OCI-LY1 (cell line): ENCODE measurements at regions not wholly inside any gene's neighbourhood (a gene's known extent, or its start where the extent isn't known, plus 50 kb on each side); places are given as distances from the start of the nearest gene placed in this dataset.

Source experiments
- H2AFZ ChIP-seq: fragments of 200-600 bp; sonication (generic), shearing (Covaris generic); 2 replicates; pipeline ENCODE4 v1.6.0; 2014; ENCODE audit warnings: antibody characterized with exemption, mild to moderate bottlenecking, low read length
- H3F3A ChIP-seq: fragments of 200-600 bp; sonication (generic), shearing (Covaris generic); 2 replicates; pipeline ENCODE4 v1.6.0; 2014; ENCODE audit warnings: mild to moderate bottlenecking, antibody characterized with exemption, low read length, moderate library complexity; ENCODE audit not compliant: insufficient read depth
- H3K27ac ChIP-seq: fragments of 200-600 bp; sonication (generic); 2 replicates; pipeline ENCODE4 v1.5.1; 2014; ENCODE audit warnings: low read length, mixed run types, mild to moderate bottlenecking, low read depth; ENCODE audit not compliant: poor library complexity, severe bottlenecking
- H3K27me3 ChIP-seq: fragments of 200-600 bp; sonication (generic); 2 replicates; pipeline ENCODE4 v1.6.0; 2014; ENCODE audit warnings: antibody characterized with exemption, mild to moderate bottlenecking, low read length, moderate library complexity; ENCODE audit not compliant: insufficient read depth
- H3K36me3 ChIP-seq: fragments of 200-600 bp; sonication (generic); 2 replicates; pipeline ENCODE4 v1.6.1; 2014; ENCODE audit warnings: mild to moderate bottlenecking, antibody characterized with exemption, low read length, moderate library complexity, mixed read lengths; ENCODE audit not compliant: insufficient read depth
- H3K4me1 ChIP-seq: fragments of 200-600 bp; sonication (generic); 2 replicates; pipeline ENCODE4 v1.5.1; 2014; ENCODE audit warnings: mild to moderate bottlenecking, low read length, moderate library complexity; ENCODE audit not compliant: insufficient read depth, severe bottlenecking
- H3K4me2 ChIP-seq: fragments of 200-600 bp; sonication (generic), shearing (Covaris generic); 2 replicates; pipeline ENCODE4 v1.6.1; 2014; ENCODE audit warnings: low read length
- H3K4me3 ChIP-seq: fragments of 200-600 bp; sonication (generic); 2 replicates; pipeline ENCODE4 v1.5.1; 2014; ENCODE audit warnings: low read length, low read depth, mild to moderate bottlenecking, mixed read lengths; ENCODE audit not compliant: poor library complexity, severe bottlenecking
- H3K79me2 ChIP-seq: fragments of 200-600 bp; shearing (Covaris generic); 2 replicates; pipeline ENCODE4 v1.6.1; 2016; ENCODE audit warnings: mixed run types, low read length, mixed read lengths; ENCODE audit not compliant: insufficient read depth
- H3K9ac ChIP-seq: fragments of 200-600 bp; sonication (generic), shearing (Covaris generic); 2 replicates; pipeline ENCODE4 v1.6.1; 2014; ENCODE audit warnings: mild to moderate bottlenecking, low read length, mixed read lengths
- H3K9me2 ChIP-seq: fragments of 200-600 bp; sonication (generic), shearing (Covaris generic); 2 replicates; pipeline ENCODE4 v1.6.1; 2014; ENCODE audit warnings: low read depth, mild to moderate bottlenecking, low read length, mixed read lengths
- H3K9me3 ChIP-seq: fragments of 200-600 bp; shearing (Covaris generic); 2 replicates; pipeline ENCODE4 v1.6.1; 2014; ENCODE audit warnings: low read length, mixed read lengths
- H4K20me1 ChIP-seq: fragments of 200-600 bp; sonication (generic), shearing (Covaris generic); 2 replicates; pipeline ENCODE4 v1.6.0; 2016; ENCODE audit warnings: mild to moderate bottlenecking, low read length; ENCODE audit not compliant: insufficient read depth
- EZH2 ChIP-seq: fragments of 200-600 bp; sonication (generic), shearing (Covaris generic); IDR thresholded peaks from 2 replicates; pipeline ENCODE4 v1.8.0; 2017; ENCODE audit warnings: borderline replicate concordance, mixed run types, mild to moderate bottlenecking, antibody characterized with exemption, low read length, moderate library complexity, mixed read lengths
- TF ChIP-seq, protein P1 (sequence below): fragments of 200-600 bp; sonication (generic), shearing (Covaris generic); IDR thresholded peaks from 2 replicates; pipeline ENCODE4 v1.5.1; 2017; ENCODE audit warnings: mild to moderate bottlenecking, antibody characterized with exemption, low read length, moderate library complexity, mixed read lengths

DNA sequence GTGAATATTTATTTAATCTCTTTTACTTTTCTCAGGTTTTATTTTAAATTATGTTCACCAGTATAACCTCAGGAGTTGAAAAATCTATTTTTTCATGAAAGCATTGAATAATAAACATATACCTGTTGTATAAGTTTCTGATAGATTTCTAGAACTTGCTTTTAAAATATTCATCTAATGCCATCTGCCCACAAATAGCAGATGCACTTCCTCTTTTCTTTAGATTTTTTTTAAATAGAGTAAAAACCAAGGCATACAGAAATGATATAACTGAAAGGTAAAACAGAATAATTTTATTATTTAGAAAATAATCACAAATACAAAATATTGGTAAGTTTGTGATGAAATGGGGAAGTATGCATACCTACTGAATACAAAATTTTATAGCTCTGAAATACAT is 130.7 kb upstream of the PRMT6 start:
- H3K79me2 ChIP-seq: no peaks in the 10 kb centered on the region
- TF ChIP-seq, protein P1, sequence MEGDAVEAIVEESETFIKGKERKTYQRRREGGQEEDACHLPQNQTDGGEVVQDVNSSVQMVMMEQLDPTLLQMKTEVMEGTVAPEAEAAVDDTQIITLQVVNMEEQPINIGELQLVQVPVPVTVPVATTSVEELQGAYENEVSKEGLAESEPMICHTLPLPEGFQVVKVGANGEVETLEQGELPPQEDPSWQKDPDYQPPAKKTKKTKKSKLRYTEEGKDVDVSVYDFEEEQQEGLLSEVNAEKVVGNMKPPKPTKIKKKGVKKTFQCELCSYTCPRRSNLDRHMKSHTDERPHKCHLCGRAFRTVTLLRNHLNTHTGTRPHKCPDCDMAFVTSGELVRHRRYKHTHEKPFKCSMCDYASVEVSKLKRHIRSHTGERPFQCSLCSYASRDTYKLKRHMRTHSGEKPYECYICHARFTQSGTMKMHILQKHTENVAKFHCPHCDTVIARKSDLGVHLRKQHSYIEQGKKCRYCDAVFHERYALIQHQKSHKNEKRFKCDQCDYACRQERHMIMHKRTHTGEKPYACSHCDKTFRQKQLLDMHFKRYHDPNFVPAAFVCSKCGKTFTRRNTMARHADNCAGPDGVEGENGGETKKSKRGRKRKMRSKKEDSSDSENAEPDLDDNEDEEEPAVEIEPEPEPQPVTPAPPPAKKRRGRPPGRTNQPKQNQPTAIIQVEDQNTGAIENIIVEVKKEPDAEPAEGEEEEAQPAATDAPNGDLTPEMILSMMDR: no peak
- TF ChIP-seq EZH2: no peak
- no peaks in the 10 kb centered on the region for H3K9me3 ChIP-seq
- H3K36me3 ChIP-seq: no peaks in the 10 kb centered on the region
- no peak overlapping the region for H3K9ac ChIP-seq
- no peak overlapping the region for H3K4me3 ChIP-seq
- no peak overlapping the region for H2AFZ ChIP-seq
- no peaks in the 10 kb centered on the region for H3F3A ChIP-seq
- H3K9me2 ChIP-seq: no peaks in the 10 kb centered on the region
- H3K4me1 ChIP-seq: no peaks in the 10 kb centered on the region
- H3K27ac ChIP-seq: no peak overlapping the region
- no peak overlapping the region for H3K4me2 ChIP-seq
- H4K20me1 ChIP-seq: no peaks in the 10 kb centered on the region
- no peaks in the 10 kb centered on the region for H3K27me3 ChIP-seq

DNA sequence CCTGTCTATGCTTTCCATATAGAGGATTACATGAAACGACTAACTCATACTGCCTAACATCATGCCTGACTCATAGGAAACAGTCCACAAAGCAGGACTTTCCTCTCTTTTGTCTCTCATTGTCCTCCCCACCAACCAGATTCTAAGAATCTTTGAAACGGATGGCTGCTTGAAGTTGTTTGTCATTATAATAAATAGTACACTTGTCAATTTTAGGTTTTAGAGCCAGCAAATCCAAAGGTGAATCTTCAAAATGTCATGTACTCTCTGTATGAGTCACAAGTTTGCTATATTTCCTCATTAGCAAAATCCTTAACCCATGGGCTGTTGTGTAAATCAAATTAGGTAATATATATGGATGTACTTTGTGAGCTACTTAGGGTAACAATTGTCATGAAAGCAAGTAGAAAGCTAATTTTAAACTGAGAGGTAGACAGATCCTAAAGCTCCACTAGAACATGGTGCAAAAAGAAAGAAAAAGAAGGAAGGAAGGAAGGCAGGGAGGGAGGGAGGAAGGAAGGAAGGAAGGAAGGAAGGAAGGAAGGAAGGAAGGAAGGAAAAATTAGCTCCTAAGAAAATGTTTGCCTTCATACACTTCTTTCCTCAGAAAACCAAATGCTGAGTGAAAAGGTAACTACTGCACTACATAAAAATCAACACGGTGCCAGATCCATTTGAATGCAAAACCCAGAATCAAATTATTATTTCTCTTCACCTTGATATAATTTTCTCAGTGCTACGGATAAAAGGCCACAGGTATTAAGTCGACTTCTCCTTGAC is 129.5 kb upstream of the PRMT6 start:
- no peaks in the 10 kb centered on the region for H3F3A ChIP-seq
- H4K20me1 ChIP-seq: no peaks in the 10 kb centered on the region
- TF ChIP-seq EZH2: no peak
- TF ChIP-seq, protein P1: no peak
- H2AFZ ChIP-seq: no peak overlapping the region
- no peaks in the 10 kb centered on the region for H3K36me3 ChIP-seq
- no peaks in the 10 kb centered on the region for H3K9me2 ChIP-seq
- no peaks in the 10 kb centered on the region for H3K79me2 ChIP-seq
- no peaks in the 10 kb centered on the region for H3K27me3 ChIP-seq
- H3K9me3 ChIP-seq: no peaks in the 10 kb centered on the region
- no peak overlapping the region for H3K9ac ChIP-seq
- H3K4me1 ChIP-seq: no peaks in the 10 kb centered on the region
- no peak overlapping the region for H3K4me3 ChIP-seq
- H3K27ac ChIP-seq: no peak overlapping the region
- H3K4me2 ChIP-seq: no peak overlapping the region

DNA sequence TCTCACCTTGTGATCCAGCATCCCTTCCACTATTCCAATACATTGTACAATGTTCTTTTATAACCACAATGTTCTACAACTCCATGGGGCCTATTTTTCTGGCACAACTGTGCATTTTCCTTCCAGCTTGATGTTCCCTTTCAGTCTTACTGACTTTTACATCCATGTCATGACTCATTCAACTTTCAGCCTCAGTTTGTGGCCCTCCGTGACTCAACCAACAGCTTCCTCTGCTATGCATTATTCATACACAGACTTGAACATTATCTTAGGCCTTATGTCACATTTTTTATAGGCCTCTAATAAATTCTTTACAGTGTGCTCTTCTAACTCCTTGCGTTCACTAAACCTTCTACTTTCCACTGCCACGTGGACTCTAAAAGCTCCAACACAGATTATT is 119.4 kb upstream of the PRMT6 start:
- no peak overlapping the region for H3K27ac ChIP-seq
- no peak overlapping the region for H3K9ac ChIP-seq
- H3F3A ChIP-seq: no peaks in the 10 kb centered on the region
- no peaks in the 10 kb centered on the region for H3K4me1 ChIP-seq
- H3K9me2 ChIP-seq: no peaks in the 10 kb centered on the region
- H3K4me3 ChIP-seq: no peak overlapping the region
- H3K27me3 ChIP-seq: no peaks in the 10 kb centered on the region
- H4K20me1 ChIP-seq: no peaks in the 10 kb centered on the region
- no peak for TF ChIP-seq EZH2
- no peak overlapping the region for H3K4me2 ChIP-seq
- no peak overlapping the region for H2AFZ ChIP-seq
- H3K36me3 ChIP-seq: no peaks in the 10 kb centered on the region
- no peaks in the 10 kb centered on the region for H3K9me3 ChIP-seq
- no peaks in the 10 kb centered on the region for H3K79me2 ChIP-seq

DNA sequence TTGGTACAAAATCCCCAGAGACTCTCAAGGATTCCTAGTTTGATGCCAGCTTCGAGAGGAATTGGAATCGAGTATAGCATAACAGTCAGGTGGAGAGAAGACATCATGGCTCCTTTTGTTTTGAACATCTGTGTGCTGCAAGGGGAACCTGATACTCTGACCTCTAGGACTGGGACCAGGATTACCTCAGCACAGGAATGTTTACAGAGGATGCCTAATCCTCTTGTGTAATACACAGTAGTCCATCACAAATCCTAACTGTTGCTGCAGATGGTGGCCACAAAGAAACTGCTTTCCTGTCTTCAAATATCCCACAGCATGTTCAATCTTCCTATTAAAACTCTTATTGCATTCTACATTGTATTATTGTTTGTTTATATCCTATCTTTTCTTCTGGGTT is 111.8 kb upstream of the PRMT6 start:
- Histone ChIP-seq H3K4me3 (no peak overlapping the region), H3F3A (no peaks in the 10 kb centered on the region), H4K20me1 (no peaks in the 10 kb centered on the region), H3K4me2 (no peak overlapping the region), H3K79me2 (no peaks in the 10 kb centered on the region), H3K9ac (no peak overlapping the region), H3K27me3 (no peaks in the 10 kb centered on the region), H3K4me1 (no peaks in the 10 kb centered on the region), H3K9me2 (no peaks in the 10 kb centered on the region), H3K36me3 (no peaks in the 10 kb centered on the region), H2AFZ (no peak overlapping the region), H3K27ac (no peak overlapping the region), H3K9me3 (no peaks in the 10 kb centered on the region)
- TF ChIP-seq, protein P1: no peak
- TF ChIP-seq EZH2: no peak
